ENCODE measurements at regions not wholly inside any gene's neighbourhood (a gene's known extent, or its start where the extent isn't known, plus 50 kb on each side); places are given as distances from the start of the nearest gene placed in this dataset.

DNA sequence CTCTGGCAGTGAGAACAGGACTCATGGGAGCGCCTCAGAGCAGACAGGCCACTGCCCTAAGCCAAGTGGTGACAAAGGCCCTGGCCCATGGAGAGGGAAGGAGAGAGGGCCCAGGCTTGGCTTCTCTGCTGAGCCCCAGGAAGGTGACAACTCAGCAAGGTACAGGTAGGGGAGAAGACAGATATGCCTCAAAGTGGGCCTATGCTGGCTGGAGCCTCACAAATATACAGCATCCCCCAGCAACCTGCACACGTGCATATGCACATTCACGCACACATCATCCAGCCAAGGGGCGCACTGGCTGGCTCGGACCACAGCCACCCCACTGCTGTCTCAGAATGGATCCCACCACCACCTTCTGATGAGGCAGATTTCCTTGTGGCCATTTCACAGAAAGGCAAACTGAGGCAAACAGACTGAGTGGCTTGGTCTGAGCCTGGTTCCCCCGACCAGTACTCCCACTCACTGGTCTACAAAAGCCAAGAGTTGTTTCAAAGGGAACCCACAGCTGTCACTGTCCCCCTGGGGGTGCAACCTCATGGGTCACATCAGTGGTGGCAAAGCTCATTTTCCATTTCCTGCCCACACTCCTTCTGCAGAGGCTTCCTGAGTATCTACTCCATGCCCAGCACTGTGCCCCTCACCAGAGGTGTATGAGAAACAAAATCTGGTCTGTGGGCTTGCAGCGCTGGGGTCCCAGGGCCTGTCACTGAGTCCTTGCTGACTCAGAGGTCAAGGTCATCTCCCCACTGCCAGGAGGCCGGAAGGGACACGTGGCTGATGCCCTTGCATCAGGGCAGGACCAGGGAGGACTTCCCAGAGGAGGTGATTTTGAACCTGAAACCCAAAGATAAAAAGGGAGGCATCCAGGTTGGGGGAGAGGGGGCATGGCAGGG, 67.3 kb upstream of the PRR5 start:
- Histone ChIP-seq H3K27me3 (no peaks in the 10 kb centered on the region), H3K4me1 (replicated peaks in 1 of 2) (peaks cover 0 to 13% of the 10 kb centered on the region in 2 donors), H3K36me3 (replicated peaks in 1 of 2) (no peaks in the 10 kb centered on the region), H3K27ac (no peak overlapping the region), H3K4me3 (no peak overlapping the region), H3K9me3 (replicated peaks in 1 of 3) (no peaks in the 10 kb centered on the region)
- DNase-seq = no peak
- intact Hi-C loops (cut with DNase I) = no loop called here
- 49 to 77% (median 61%) methylated on average over 4 to 9 of the region's 9 CpGs for WGBS, 4 donors
- no peak for TF ChIP-seq POLR2A (IDR thresholded peaks at IDR 0.05)
- TF ChIP-seq, protein P1, sequence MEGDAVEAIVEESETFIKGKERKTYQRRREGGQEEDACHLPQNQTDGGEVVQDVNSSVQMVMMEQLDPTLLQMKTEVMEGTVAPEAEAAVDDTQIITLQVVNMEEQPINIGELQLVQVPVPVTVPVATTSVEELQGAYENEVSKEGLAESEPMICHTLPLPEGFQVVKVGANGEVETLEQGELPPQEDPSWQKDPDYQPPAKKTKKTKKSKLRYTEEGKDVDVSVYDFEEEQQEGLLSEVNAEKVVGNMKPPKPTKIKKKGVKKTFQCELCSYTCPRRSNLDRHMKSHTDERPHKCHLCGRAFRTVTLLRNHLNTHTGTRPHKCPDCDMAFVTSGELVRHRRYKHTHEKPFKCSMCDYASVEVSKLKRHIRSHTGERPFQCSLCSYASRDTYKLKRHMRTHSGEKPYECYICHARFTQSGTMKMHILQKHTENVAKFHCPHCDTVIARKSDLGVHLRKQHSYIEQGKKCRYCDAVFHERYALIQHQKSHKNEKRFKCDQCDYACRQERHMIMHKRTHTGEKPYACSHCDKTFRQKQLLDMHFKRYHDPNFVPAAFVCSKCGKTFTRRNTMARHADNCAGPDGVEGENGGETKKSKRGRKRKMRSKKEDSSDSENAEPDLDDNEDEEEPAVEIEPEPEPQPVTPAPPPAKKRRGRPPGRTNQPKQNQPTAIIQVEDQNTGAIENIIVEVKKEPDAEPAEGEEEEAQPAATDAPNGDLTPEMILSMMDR (IDR thresholded peaks at IDR 0.05) = no peak

GRCh38 chr22:44633647-44634046, 68.4 kb upstream of the PRR5 start:
- DNase-seq = no peak
- H3K27me3 ChIP-seq = no peaks in the 10 kb centered on the region
- peaks cover 0 to 3% of the 10 kb centered on the region in 2 donors for H3K4me1 ChIP-seq (replicated peaks in 1 of 2)
- 73 to 81% (median 79%) methylated on average over 4 of the region's 4 CpGs for WGBS, 4 donors
- H3K36me3 ChIP-seq (replicated peaks in 1 of 2) = no peaks in the 10 kb centered on the region
- H3K9me3 ChIP-seq (replicated peaks in 1 of 3) = no peaks in the 10 kb centered on the region
- no peak for TF ChIP-seq POLR2A (IDR thresholded peaks at IDR 0.05)
- TF ChIP-seq, protein P1 (IDR thresholded peaks at IDR 0.05) = no peak
- H3K27ac ChIP-seq = no peak overlapping the region
- intact Hi-C loops (cut with DNase I) = no loop called here
- H3K4me3 ChIP-seq = no peak overlapping the region

- no peak overlapping the region for H3K4me3 ChIP-seq
- TF ChIP-seq, protein P1 (IDR thresholded peaks at IDR 0.05) = no peak
- TF ChIP-seq POLR2A (IDR thresholded peaks at IDR 0.05) = no peak
- H3K36me3 ChIP-seq (replicated peaks in 1 of 2) = no peaks in the 10 kb centered on the region
- no peak for DNase-seq
- WGBS, 4 donors = 68 to 72% (median 70%) methylated on average over 6 to 7 of the region's 7 CpGs
- H3K27ac ChIP-seq = no peak overlapping the region
- no peaks in the 10 kb centered on the region for H3K4me1 ChIP-seq (replicated peaks in 1 of 2)
- intact Hi-C loops (cut with DNase I) = no loop called here
- H3K9me3 ChIP-seq (replicated peaks in 1 of 3) = no peaks in the 10 kb centered on the region
- H3K27me3 ChIP-seq = no peaks in the 10 kb centered on the region
Observed at GRCh38 chr22:44632541-44633396, 69.2 kb upstream of the PRR5 start.

DNA sequence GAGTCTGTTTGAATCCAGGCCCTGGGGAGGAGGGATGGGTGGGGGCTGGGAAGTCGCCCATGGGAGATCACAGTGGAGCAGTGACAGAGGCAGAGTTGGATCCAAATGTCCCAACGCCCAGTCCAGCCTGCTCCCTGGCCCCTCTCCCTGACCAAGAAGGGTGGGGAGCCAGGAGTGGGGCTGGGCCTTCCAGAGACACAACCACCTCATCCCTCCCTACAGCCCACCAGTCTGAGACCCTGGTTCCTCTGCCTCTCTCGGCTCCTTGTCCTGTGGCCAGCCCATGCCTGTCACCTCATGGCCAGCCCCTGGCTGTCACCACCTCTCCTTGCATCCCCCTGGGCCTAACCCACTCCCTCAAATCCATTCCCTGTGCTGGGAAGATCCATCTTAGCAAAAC, 71.2 kb upstream of the PRR5 start:
- 79 to 85% (median 83%) methylated on average over 2 to 3 of the region's 3 CpGs for WGBS, 4 donors
- H3K4me3 ChIP-seq = no peak overlapping the region
- intact Hi-C loops (cut with DNase I) = no loop called here
- no peak for TF ChIP-seq POLR2A (IDR thresholded peaks at IDR 0.05)
- TF ChIP-seq, protein P1 (IDR thresholded peaks at IDR 0.05) = no peak
- peaks cover 4% of the 10 kb centered on the region for H3K27me3 ChIP-seq
- no peaks in the 10 kb centered on the region for H3K9me3 ChIP-seq (replicated peaks in 1 of 3)
- no peak for DNase-seq
- no peaks in the 10 kb centered on the region for H3K36me3 ChIP-seq (replicated peaks in 1 of 2)
- no peaks in the 10 kb centered on the region for H3K4me1 ChIP-seq (replicated peaks in 1 of 2)
- no peak overlapping the region for H3K27ac ChIP-seq
